ENCODE measurements at regions not wholly inside any gene's neighbourhood (a gene's known extent, or its start where the extent isn't known, plus 50 kb on each side); places are given as distances from the start of the nearest gene placed in this dataset.
"Not testable (repeated sequence)": the region's sequence is repeated elsewhere in the genome, so short reads cannot be mapped to it uniquely, and the experiment has no call there.

DNA sequence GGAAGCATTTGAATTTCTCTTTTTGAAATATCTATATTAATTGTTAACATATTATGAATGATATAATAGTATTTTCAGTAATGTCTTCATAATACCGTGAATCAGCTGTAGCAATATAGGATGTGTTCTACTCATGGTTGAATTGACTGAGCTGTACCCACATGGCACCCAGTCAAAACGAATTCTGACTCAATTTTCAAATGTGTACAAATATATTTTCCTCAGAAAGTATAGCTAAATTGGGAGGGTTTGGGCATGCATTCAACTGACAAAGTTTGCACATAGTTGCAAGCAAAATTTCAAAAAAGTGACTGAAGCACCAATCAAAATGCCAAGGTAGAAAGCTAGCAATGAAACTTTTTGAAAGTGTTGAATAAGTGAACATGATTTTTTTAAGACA is 188.9 kb downstream of the NAF1 start:
- H3K79me2 ChIP-seq (ENCODE audit: insufficient read depth, low read depth, low read length): no peaks in the 10 kb centered on the region
- no TSS peak for BruUV-seq (replicated peaks)
- no peaks in the 10 kb centered on the region for H3K36me3 ChIP-seq (ENCODE audit: insufficient read depth, low read length)
- no peak overlapping the region for H3K27ac ChIP-seq (ENCODE audit: low read depth, low read length, poor library complexity, severe bottlenecking)
- TF ChIP-seq EZH2phosphoT487 (IDR thresholded peaks at IDR 0.05; ENCODE audit: borderline replicate concordance, low read depth, low read length): no peak
- TF ChIP-seq, protein P1, sequence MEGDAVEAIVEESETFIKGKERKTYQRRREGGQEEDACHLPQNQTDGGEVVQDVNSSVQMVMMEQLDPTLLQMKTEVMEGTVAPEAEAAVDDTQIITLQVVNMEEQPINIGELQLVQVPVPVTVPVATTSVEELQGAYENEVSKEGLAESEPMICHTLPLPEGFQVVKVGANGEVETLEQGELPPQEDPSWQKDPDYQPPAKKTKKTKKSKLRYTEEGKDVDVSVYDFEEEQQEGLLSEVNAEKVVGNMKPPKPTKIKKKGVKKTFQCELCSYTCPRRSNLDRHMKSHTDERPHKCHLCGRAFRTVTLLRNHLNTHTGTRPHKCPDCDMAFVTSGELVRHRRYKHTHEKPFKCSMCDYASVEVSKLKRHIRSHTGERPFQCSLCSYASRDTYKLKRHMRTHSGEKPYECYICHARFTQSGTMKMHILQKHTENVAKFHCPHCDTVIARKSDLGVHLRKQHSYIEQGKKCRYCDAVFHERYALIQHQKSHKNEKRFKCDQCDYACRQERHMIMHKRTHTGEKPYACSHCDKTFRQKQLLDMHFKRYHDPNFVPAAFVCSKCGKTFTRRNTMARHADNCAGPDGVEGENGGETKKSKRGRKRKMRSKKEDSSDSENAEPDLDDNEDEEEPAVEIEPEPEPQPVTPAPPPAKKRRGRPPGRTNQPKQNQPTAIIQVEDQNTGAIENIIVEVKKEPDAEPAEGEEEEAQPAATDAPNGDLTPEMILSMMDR (conservative IDR thresholded peaks at IDR 0.05; ENCODE audit: low read length): no peak
- ChIA-PET CTCF (ENCODE audit: unreplicated experiment) (no interaction called here), POLR2A (interaction anchor here (0.6 to 1.1 kb wide), 3 partner anchors 9 to 1029 kb away, joined by 3 to 4 read pairs (median 3); no protein-coding TSS in a partner anchor)
- no peaks in the 10 kb centered on the region for H4K20me1 ChIP-seq (ENCODE audit: insufficient read depth, low read length)
- no peak for DNase-seq (ENCODE audit: low spot score)
- no peaks in the 10 kb centered on the region for H3K9me3 ChIP-seq (ENCODE audit: low read length)
- H3K4me3 ChIP-seq (ENCODE audit: low read depth, low read length, poor library complexity, severe bottlenecking): no peak overlapping the region
- intact Hi-C loops (cut with micrococcal nuclease; ENCODE audit: unreplicated experiment): no loop called here
- H3K9me2 ChIP-seq (ENCODE audit: insufficient read depth, low read length): no peaks in the 10 kb centered on the region
- no peak overlapping the region for H3K4me2 ChIP-seq (ENCODE audit: low read length)
- H3K4me1 ChIP-seq (ENCODE audit: insufficient read depth, low read length, poor library complexity, severe bottlenecking): no peaks in the 10 kb centered on the region
- H2AFZ ChIP-seq (ENCODE audit: low read length): no peak overlapping the region

DNA sequence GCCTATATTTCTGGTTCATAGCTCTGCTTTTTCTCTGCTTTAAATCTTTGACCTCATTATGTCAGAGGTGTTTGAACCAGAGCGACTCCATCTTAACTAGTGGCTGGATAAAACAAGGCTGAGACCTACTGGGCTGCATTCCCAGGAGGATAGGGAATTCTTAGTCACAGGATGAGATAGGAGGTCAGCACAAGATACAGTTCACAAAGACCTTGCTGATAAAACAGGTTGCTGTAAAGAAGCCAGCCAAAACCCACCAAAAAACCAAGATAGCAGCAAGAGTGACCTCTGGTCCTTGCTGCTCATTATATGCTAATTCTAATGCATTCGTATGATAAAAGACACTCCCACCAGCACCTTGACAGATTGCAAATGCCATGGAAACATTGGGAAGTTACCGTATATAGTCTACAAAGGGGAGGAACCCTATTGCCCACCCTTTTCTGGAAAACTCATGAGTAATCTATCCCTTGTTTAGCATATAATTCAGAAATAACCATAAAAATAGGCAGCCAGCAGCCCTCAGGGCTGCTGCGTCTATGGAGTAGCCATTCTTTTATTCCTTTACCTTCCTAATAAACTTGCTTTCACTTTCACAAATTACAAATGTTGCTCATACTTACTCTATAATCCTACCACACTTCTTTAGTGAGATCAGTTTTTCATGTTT is 193.9 kb downstream of the NAF1 start:
- TF ChIP-seq, protein P1 (conservative IDR thresholded peaks at IDR 0.05; ENCODE audit: low read length): no peak
- TF ChIP-seq EZH2phosphoT487 (IDR thresholded peaks at IDR 0.05; ENCODE audit: borderline replicate concordance, low read depth, low read length): no peak

DNA sequence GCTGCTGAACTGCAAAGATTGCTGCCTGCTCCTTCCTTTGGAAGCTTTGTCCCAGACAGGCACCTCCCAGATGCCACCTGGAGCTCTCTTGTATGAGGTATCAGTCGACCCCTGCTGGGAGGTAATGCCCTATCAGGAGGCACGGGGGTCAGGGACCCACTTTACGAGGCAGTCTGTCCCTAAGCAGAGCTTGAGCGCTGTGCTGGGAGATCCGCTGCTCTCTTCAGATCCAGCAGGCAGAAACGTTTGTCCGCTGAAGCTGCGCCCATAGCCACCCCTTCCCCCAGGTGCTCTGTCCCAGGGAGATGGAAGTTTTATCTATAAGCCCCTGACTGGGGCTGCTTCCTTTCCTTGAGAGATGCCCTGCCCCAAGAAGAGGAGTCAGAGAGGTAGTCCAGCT is 197.5 kb downstream of the NAF1 start:
- Histone ChIP-seq H3K79me2 (ENCODE audit: insufficient read depth, low read depth, low read length) (no peaks in the 10 kb centered on the region), H3K36me3 (ENCODE audit: insufficient read depth, low read length) (no peaks in the 10 kb centered on the region), H2AFZ (ENCODE audit: low read length) (no peak overlapping the region), H3K4me1 (ENCODE audit: insufficient read depth, low read length, poor library complexity, severe bottlenecking) (no peaks in the 10 kb centered on the region), H4K20me1 (ENCODE audit: insufficient read depth, low read length) (no peaks in the 10 kb centered on the region), H3K9me3 (ENCODE audit: low read length) (no peaks in the 10 kb centered on the region), H3K27ac (ENCODE audit: low read depth, low read length, poor library complexity, severe bottlenecking) (no peak overlapping the region), H3K9me2 (ENCODE audit: insufficient read depth, low read length) (no peaks in the 10 kb centered on the region), H3K4me3 (ENCODE audit: low read depth, low read length, poor library complexity, severe bottlenecking) (no peak overlapping the region), H3K4me2 (ENCODE audit: low read length) (no peak overlapping the region)
- intact Hi-C loops (cut with micrococcal nuclease; ENCODE audit: unreplicated experiment): no loop called here
- TF ChIP-seq, protein P1 (conservative IDR thresholded peaks at IDR 0.05; ENCODE audit: low read length): no peak
- no peak for TF ChIP-seq EZH2phosphoT487 (IDR thresholded peaks at IDR 0.05; ENCODE audit: borderline replicate concordance, low read depth, low read length)
- no TSS peak for BruUV-seq (replicated peaks)
- POLR2A ChIA-PET: no interaction called here
- CTCF ChIA-PET (ENCODE audit: unreplicated experiment): no interaction called here
- no peak for DNase-seq (ENCODE audit: low spot score)

More for the DNA sequence above, 193.9 kb downstream of the NAF1 start:
- Histone ChIP-seq H3K4me2 (ENCODE audit: low read length) (no peak overlapping the region), H3K9me3 (ENCODE audit: low read length) (no peaks in the 10 kb centered on the region), H3K36me3 (ENCODE audit: insufficient read depth, low read length) (no peaks in the 10 kb centered on the region), H3K4me1 (ENCODE audit: insufficient read depth, low read length, poor library complexity, severe bottlenecking) (no peaks in the 10 kb centered on the region), H3K4me3 (ENCODE audit: low read depth, low read length, poor library complexity, severe bottlenecking) (no peak overlapping the region), H2AFZ (ENCODE audit: low read length) (no peak overlapping the region), H3K79me2 (ENCODE audit: insufficient read depth, low read depth, low read length) (no peaks in the 10 kb centered on the region), H3K9me2 (ENCODE audit: insufficient read depth, low read length) (no peaks in the 10 kb centered on the region), H3K27ac (ENCODE audit: low read depth, low read length, poor library complexity, severe bottlenecking) (no peak overlapping the region), H4K20me1 (ENCODE audit: insufficient read depth, low read length) (no peaks in the 10 kb centered on the region)
- DNase-seq (ENCODE audit: low spot score): no peak
- ChIA-PET POLR2A (interaction anchor here (0.6 kb wide), 1 partner anchor 96 kb away, joined by 4 read pairs; no protein-coding TSS in a partner anchor), CTCF (ENCODE audit: unreplicated experiment) (no interaction called here)
- intact Hi-C loops (cut with micrococcal nuclease; ENCODE audit: unreplicated experiment): no loop called here
- BruUV-seq (replicated peaks): no TSS peak

DNA sequence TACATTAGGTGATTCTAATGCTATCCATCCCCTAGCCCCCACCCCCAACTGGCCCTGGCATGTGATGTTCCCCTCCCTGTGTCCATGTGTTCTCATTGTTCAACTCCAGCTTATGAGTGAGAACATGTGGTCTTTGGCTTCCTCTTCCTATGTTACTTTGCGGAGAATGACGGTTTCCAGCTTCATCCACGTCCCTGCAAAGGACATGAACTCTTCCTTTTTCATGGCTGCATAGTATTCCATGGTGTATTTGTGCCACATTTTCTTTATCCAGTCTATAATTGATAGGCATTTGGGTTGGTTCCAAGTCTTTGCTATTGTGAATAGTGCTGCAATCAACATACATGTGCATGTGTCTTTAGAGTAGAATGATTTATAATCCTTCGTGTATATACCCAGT is 200.7 kb downstream of the NAF1 start:
- H4K20me1 ChIP-seq (ENCODE audit: insufficient read depth, low read length); H3K27ac ChIP-seq (ENCODE audit: low read depth, low read length, poor library complexity, severe bottlenecking); H3K9me2 ChIP-seq (ENCODE audit: insufficient read depth, low read length); H3K4me1 ChIP-seq (ENCODE audit: insufficient read depth, low read length, poor library complexity, severe bottlenecking); BruUV-seq (replicated peaks); DNase-seq (ENCODE audit: low spot score); H2AFZ ChIP-seq (ENCODE audit: low read length); H3K79me2 ChIP-seq (ENCODE audit: insufficient read depth, low read depth, low read length); H3K36me3 ChIP-seq (ENCODE audit: insufficient read depth, low read length); H3K4me2 ChIP-seq (ENCODE audit: low read length); H3K9me3 ChIP-seq (ENCODE audit: low read length); H3K4me3 ChIP-seq (ENCODE audit: low read depth, low read length, poor library complexity, severe bottlenecking); intact Hi-C loops (cut with micrococcal nuclease; ENCODE audit: unreplicated experiment); CTCF ChIA-PET (ENCODE audit: unreplicated experiment): not testable (repeated sequence)
- POLR2A ChIA-PET: interaction anchor here (0.7 to 0.8 kb wide), 3 partner anchors 23 to 220 kb away, joined by 3 to 4 read pairs (median 3); no protein-coding TSS in a partner anchor
